ENCODE measurements at regions not wholly inside any gene's neighbourhood (a gene's known extent, or its start where the extent isn't known, plus 50 kb on each side); places are given as distances from the start of the nearest gene placed in this dataset.

DNA sequence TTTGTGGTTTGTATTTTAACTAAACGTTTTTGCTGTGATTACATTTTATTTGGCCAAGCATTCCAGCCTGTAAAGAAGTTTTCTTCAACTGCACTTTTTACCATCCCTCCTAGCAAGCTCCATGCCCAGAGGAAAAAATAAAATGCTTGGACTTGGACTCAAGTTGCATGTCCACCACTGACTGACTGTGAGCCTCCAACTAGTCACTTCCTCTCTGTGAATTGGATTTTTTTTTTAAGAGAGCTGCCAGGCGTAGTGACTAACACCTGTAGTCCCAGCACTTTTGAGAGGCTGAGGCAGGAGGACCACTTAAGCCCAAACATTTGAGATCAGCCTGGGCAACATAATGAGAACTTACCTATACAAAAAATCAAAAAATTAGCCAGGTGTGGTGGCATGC lies 1185.2 kb upstream of the PIK3C3 start:
- DNase-seq (ENCODE audit: low spot score) = no peak

- DNase-seq (ENCODE audit: low spot score) = no peak
Observed at GRCh38 chr18:40760251-40760650, 1194.8 kb upstream of the PIK3C3 start.

DNA sequence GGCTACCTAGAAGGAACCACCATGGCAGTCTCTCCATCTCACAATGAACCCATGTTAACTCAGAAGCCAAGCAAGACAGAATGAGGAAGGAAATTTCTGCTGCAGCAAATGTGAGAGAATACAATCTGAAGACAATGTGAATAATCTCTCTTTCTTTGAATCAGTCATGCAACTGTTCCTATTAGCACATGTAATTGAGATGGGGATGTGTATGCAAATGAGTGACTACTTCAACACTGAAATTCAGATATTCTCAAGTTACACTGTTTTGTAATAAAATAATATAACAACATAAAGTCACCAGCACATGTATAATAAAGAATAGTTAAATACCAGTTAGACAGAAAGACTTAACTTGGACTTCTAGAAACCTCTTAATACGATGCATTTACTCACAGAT lies 1200.6 kb upstream of the PIK3C3 start:
- no peak for DNase-seq (ENCODE audit: low spot score)

- no peak for DNase-seq (ENCODE audit: low spot score)
Observed at GRCh38 chr18:40752316-40752715, 1202.7 kb upstream of the PIK3C3 start.

GRCh38 chr18:40751186-40751585 lies 1203.8 kb upstream of the PIK3C3 start:
- DNase-seq (ENCODE audit: low spot score) = no peak

GRCh38 chr18:40739029-40739428 lies 1216.0 kb upstream of the PIK3C3 start:
- no peak for DNase-seq (ENCODE audit: low spot score)

GRCh38 chr18:40738321-40738880 lies 1216.6 kb upstream of the PIK3C3 start:
- no peak for DNase-seq (ENCODE audit: low spot score)

DNA sequence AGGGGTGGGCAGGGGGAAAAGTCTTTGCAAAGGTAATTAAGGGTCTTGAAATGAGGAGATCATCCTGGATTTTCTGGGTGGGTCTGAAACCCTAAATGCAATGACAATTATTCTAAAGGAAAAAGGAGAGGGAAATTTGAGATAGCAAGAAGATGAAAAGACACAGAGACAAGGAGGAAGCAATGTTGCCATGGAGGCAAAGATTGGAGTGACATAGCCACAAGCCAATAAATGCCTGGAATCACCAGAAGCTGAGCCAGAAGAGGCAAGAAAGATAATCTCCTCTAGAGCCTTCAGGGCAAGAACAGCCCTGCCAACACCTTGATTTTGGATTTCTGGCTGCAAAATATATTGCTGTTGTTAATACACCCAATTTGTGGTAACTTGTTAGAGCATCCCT lies 1246.3 kb upstream of the PIK3C3 start:
- no peak for DNase-seq (ENCODE audit: low spot score)

DNA sequence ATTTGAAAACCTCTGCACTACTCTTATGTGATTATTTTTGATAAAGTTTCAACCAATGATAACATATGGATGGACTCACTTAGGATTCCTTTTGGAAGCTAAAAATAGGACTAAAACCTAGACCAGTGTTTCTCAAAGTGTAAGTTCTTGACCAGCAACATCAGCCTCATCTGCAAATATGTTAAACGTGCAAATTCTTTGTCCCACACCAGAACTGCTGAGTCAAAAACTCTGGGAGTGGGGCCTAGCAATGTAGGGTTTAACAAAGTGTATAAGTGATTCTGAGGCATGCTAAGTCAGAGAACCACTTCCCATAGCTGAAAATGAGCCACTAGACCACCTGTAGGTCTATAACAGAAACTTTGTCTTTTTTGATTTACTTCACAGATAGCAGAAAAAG lies 1247.2 kb upstream of the PIK3C3 start:
- no peak for DNase-seq (ENCODE audit: low spot score)

DNA sequence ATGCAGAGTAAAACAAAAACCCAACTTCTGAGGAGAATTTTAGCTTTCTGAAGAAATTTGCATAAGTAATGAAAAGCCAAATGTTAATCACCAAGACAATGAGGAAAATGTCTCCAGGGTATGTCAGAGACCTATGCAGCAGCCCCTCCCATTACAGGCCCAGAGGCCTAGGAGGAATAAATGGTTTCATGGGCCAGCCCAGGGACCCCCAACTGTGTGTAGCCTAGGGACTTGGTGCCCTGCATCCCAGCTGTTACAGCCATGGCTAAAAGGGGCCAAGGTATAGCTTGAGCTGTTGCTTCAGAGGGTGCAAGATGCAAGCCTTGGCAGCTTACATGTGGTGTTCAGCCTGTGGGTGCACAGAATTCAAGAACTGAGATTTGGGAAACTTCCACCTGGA lies 1256.9 kb upstream of the PIK3C3 start:
- no peak for DNase-seq (ENCODE audit: low spot score)

DNA sequence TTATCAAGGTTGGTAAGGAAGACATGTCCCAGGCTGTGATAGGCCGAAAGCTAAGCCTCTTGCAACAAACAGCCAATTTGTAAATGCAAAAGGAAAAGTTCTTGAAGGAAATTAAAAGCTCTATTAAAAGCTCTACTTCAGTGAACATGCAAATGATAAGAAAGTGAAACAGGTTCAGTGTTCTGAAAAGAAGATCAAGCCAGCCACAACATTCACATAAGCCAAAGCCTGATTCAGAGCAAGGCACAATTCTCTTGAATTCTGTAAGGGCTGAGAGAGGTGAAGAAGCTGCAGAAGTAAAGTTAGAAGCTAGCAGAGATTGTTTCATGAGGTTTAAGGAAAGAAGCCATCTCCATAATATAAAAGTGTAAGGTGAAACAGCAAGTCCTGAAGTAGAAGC lies 1259.5 kb upstream of the PIK3C3 start:
- no peak for DNase-seq (ENCODE audit: low spot score)

- DNase-seq (ENCODE audit: low spot score) = no peak
Observed at GRCh38 chr18:40692871-40693270, 1262.2 kb upstream of the PIK3C3 start.

DNA sequence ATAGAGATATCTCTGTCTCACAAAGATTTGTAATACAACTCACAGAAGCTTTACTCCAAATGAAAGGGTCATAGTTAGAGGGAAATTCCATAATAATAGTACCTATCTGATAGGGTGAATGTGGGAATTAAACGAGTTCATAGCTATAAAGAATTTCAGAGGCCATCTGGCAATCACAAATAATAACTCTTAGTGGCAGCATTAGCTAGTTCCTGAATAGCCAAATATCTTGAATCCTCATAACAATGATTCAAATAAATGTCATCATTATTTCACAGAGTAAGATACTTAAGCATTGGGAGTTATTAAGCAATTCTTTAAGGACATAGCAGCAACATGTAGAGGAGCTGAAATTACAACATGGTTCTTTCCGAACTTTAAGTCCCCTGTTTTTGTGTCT lies 1265.0 kb upstream of the PIK3C3 start:
- no peak for DNase-seq (ENCODE audit: low spot score)

- DNase-seq (ENCODE audit: low spot score) = no peak
Observed at GRCh38 chr18:40687399-40687798, 1267.6 kb upstream of the PIK3C3 start.

- DNase-seq (ENCODE audit: low spot score) = no peak
Observed at GRCh38 chr18:40686836-40687235, 1268.2 kb upstream of the PIK3C3 start.

GRCh38 chr18:40685219-40685618 lies 1269.8 kb upstream of the PIK3C3 start:
- DNase-seq (ENCODE audit: low spot score) = no peak

GRCh38 chr18:40678318-40678717 lies 1276.7 kb upstream of the PIK3C3 start:
- DNase-seq (ENCODE audit: low spot score) = no peak

- no peak for DNase-seq (ENCODE audit: low spot score)
Observed at GRCh38 chr18:40676668-40677067, 1278.4 kb upstream of the PIK3C3 start.

DNA sequence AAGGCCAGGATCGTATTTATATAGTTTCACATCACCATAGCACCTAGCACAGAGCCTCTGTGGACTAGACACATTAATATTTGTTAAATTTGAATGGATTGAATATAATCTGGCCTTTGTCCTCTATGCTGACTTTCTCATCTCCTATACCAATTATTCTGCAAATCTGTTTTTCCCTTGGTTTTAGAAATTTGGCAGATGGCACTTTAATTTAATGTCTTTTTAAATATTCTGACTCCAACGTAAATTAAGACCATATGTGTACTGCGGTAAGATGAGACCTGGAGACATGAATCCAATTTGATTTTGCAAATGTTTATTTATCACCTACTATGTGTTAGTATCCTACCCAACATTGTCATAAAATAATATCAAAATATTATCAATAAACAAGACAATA lies 1281.9 kb upstream of the PIK3C3 start:
- no peak for DNase-seq (ENCODE audit: low spot score)

DNA sequence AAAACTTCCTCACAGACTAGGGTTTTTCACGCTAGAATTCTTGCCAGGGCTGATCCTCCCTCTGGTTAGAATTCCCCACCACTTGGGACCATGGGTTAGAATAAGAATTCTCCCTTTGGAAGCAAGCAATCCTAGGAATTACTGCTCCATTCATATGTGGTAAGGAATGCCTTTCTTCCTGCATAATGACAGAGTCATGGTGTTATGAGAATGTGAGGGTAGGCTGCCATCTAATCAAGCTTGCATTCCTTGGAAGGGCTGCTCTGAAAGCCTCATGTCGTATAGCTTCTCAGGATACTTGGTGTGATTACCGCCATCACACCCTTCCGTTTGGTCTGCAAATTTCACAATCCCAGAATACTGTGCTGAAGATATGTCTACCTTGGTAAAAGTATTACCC lies 1282.4 kb upstream of the PIK3C3 start:
- DNase-seq (ENCODE audit: low spot score) = no peak

GRCh38 chr18:40670668-40671375 lies 1284.2 kb upstream of the PIK3C3 start:
- no peak for DNase-seq (ENCODE audit: low spot score)

DNA sequence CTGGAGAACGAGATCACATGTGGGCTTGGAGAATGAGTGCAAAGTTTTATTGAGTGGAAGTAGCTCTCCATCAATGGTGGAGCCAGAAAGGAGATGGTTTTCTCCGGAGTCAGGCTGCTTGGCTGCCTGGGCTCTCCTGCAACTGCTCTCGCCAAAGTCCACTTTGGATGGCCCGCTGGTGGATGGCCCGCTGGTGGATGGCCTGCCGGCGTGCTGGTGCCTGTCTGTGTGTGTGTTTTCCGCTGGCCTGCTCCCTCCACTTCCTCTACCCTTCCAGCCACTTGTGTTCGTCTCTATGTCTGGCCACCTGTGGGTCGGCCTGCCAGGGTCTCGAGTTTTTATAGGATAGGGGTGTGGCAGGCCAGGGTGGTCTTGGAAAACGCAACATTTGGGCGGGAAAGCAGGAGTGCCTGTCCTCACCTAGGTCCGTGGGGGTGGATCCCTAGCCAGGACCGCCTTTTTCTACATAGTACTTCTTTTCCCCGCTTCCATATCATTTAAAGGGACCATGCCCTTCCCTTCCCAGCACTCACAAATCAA lies 1292.1 kb upstream of the PIK3C3 start:
- DNase-seq (ENCODE audit: low spot score) = no peak

GRCh38 chr18:40653682-40654081 lies 1301.4 kb upstream of the PIK3C3 start:
- DNase-seq (ENCODE audit: low spot score) = no peak

GRCh38 chr18:40652321-40652720 lies 1302.7 kb upstream of the PIK3C3 start:
- DNase-seq (ENCODE audit: low spot score) = no peak

Data from kidney capillary endothelial cell (primary cell).